K562 (cell line): ENCODE measurements at regions not wholly inside any gene's neighbourhood (a gene's known extent, or its start where the extent isn't known, plus 50 kb on each side); places are given as distances from the start of the nearest gene placed in this dataset.
"Not testable (repeated sequence)": the region's sequence is repeated elsewhere in the genome, so short reads cannot be mapped to it uniquely, and the experiment has no call there.

Source experiments
- ATAC-seq: fragments of 200-7000 bp; cut with Tn5 transposase; 3 replicates; pipeline ENCODE4 v1.9.1; 2020; ENCODE audit warnings: moderate library complexity
- BruUV-seq: library from RNA; stranded (reverse); fragments of 400-500 nt; replicated peaks from 2 replicates; lab custom pipeline; 2021; lab: Mats Ljungman, UMichigan
- CTCF ChIA-PET: fragments of 300-600 bp; formaldehyde crosslinking; extraction: SDS; loops from one replicate; lab custom pipeline; 2021; ENCODE audit warnings: low intra/inter-chr PET ratio; lab: Yijun Ruan, JAX
- POLR2A ChIA-PET: fragments of 300-600, 350-650 bp; sonication (Branson Sonifier 250); formaldehyde crosslinking; extraction: SDS; loops from one replicate; lab custom pipeline; 2021; ENCODE audit warnings: antibody characterized with exemption, inconsistent platforms; lab: Yijun Ruan, JAX
- DNase-seq, 4 experiments: peaks; one replicate each; pipeline versions ENCODE4 v3.0.0 to v3.0.0-alpha.2; 2011 to 2018; ENCODE audit warnings: low spot score in 3 of 4, mixed read lengths in 3 of 4; ENCODE audit errors: extremely low read depth in 1 of 4
- FAIRE-seq: peaks from 2 replicates; lab custom pipeline; 2011; peaks lifted over from hg19 to GRCh38; lab: Jason Lieb, UNC
- H2AFZ ChIP-seq: 2 replicates; pipeline ENCODE4 v1.6.0; 2011; ENCODE audit warnings: low read depth, low read length, control low read depth, inconsistent platforms
- H3K27ac ChIP-seq: fragments of 200-600 bp; 3 replicates; pipeline ENCODE4 v1.8.0; 2011; ENCODE audit warnings: low read depth, mild to moderate bottlenecking, control low read depth, inconsistent platforms, low read length, moderate library complexity, mixed read lengths; ENCODE audit errors: extremely low read depth
- H3K27me3 ChIP-seq, 2 experiments: fragments of 300-600 bp in 1 of 2; 2 replicates in 1 of 2; 3 replicates in 1 of 2; pipeline versions ENCODE4 v1.6.0 to v1.8.0; 2011; ENCODE audit warnings: inconsistent platforms in 2 of 2, low read length in 2 of 2, mild to moderate bottlenecking in 1 of 2, mixed read lengths in 1 of 2, moderate library complexity in 1 of 2; ENCODE audit not compliant: control insufficient read depth in 2 of 2, insufficient read depth in 2 of 2
- H3K36me3 ChIP-seq: fragments of 300-600 bp; 3 replicates; pipeline ENCODE4 v1.8.0; 2011; ENCODE audit warnings: mild to moderate bottlenecking, low read length, inconsistent platforms; ENCODE audit not compliant: control insufficient read depth, insufficient read depth
- H3K4me1 ChIP-seq, 2 experiments: fragments of 200-600 bp in 1 of 2; replicated peaks in 1 of 2; 2 replicates in 1 of 2; 3 replicates in 1 of 2; pipeline versions ENCODE4 v1.5.1 to v1.8.0; 2011; ENCODE audit warnings: inconsistent platforms in 2 of 2, low read length in 2 of 2, mild to moderate bottlenecking in 1 of 2, mixed read lengths in 1 of 2, moderate library complexity in 1 of 2; ENCODE audit not compliant: control insufficient read depth in 2 of 2, insufficient read depth in 2 of 2
- H3K4me2 ChIP-seq: 2 replicates; pipeline ENCODE4 v1.6.1; 2011; ENCODE audit warnings: low read length, control low read depth, inconsistent platforms, mixed read lengths; ENCODE audit not compliant: insufficient read depth
- H3K4me3 ChIP-seq: fragments of 200-600 bp; sonication (generic), shearing (Covaris generic); 2 replicates; pipeline ENCODE4 v1.5.1; 2016; ENCODE audit warnings: control low read depth, inconsistent platforms
- H3K79me2 ChIP-seq: fragments of 200-600 bp; 3 replicates; pipeline ENCODE4 v1.8.0; 2011; ENCODE audit warnings: low read length, inconsistent platforms; ENCODE audit not compliant: control insufficient read depth, insufficient read depth
- H3K9ac ChIP-seq, 2 experiments: 2 replicates each; pipeline versions ENCODE4 v1.6.0 to v1.6.1; 2011; ENCODE audit warnings: low read depth in 2 of 2, low read length in 2 of 2, control low read depth in 1 of 2, inconsistent platforms in 1 of 2, mild to moderate bottlenecking in 1 of 2, mixed read lengths in 1 of 2; ENCODE audit not compliant: insufficient read depth in 1 of 2
- H3K9me1 ChIP-seq: one replicate; pipeline ENCODE4 v1.6.0; 2011; ENCODE audit warnings: inconsistent platforms, mild to moderate bottlenecking, low read length, moderate library complexity; ENCODE audit not compliant: control insufficient read depth, insufficient read depth
- H3K9me3 ChIP-seq: replicated peaks from 2 replicates; pipeline ENCODE4 v1.5.1; 2011; ENCODE audit warnings: low read depth, low read length, inconsistent platforms; ENCODE audit not compliant: control insufficient read depth, insufficient read depth
- H4K20me1 ChIP-seq: replicated peaks from 2 replicates; pipeline ENCODE4 v1.6.1; 2011; ENCODE audit warnings: low read length, inconsistent platforms, mixed read lengths; ENCODE audit not compliant: control insufficient read depth, insufficient read depth
- BHLHE40 ChIP-seq: IDR thresholded peaks from 2 replicates; pipeline ENCODE4 v1.6.1; 2011; ENCODE audit warnings: low read length, improper control_type of control experiment
- KDM5B ChIP-seq: fragments of 200-600 bp; sonication (generic); IDR thresholded peaks from 2 replicates; pipeline ENCODE4 v1.6.1; 2012; ENCODE audit warnings: low read depth, mild to moderate bottlenecking, moderate library complexity, low read length, control low read depth, inconsistent platforms; ENCODE audit not compliant: insufficient replicate concordance
- KLF16 ChIP-seq: IDR thresholded peaks from 2 replicates; pipeline ENCODE4 v1.6.1; 2016; ENCODE audit warnings: antibody characterized with exemption
- MAFF ChIP-seq: IDR thresholded peaks from 2 replicates; pipeline ENCODE4 v1.6.1; 2012; ENCODE audit warnings: low read length, improper control_type of control experiment
- NFE2L1 ChIP-seq: fragments of 450-650 bp; IDR thresholded peaks from 2 replicates; pipeline ENCODE4 v1.6.1; 2016; ENCODE audit warnings: missing genetic modification characterization, low read depth, mild to moderate bottlenecking, missing compliant biosample characterization, moderate library complexity, borderline replicate concordance
- NFIX ChIP-seq: fragments of 250-450 bp; sonication (Bioruptor Pico); IDR thresholded peaks from 2 replicates; pipeline ENCODE4 v1.4.0; 2020; ENCODE audit warnings: low read depth, mild to moderate bottlenecking, moderate library complexity
- NFYB ChIP-seq: IDR thresholded peaks from 2 replicates; pipeline ENCODE4 v1.6.1; 2011; ENCODE audit warnings: mild to moderate bottlenecking, moderate library complexity; ENCODE audit not compliant: insufficient read length; ENCODE audit errors: extremely low read depth
- NRF1 ChIP-seq, 2 experiments: fragments of 450-650 bp; IDR thresholded peaks in 1 of 2; conservative IDR thresholded peaks in 1 of 2; 2 replicates each; pipeline ENCODE4 v1.6.1; 2014; ENCODE audit warnings: mild to moderate bottlenecking in 2 of 2
- SRF ChIP-seq, 2 experiments: fragments of 250-450, 450-650 bp in 1 of 2; sonication (Bioruptor Pico) in 1 of 2; sonication (generic) in 1 of 2; formaldehyde crosslinking; IDR thresholded peaks; 2 replicates each; pipeline versions ENCODE4 v1.5.0 to v1.5.1; 2020 to 2022; ENCODE audit warnings: mild to moderate bottlenecking in 1 of 2, missing genetic modification reagents in 1 of 2
- ZNF561 ChIP-seq: fragments of 450-650 bp; formaldehyde crosslinking; conservative IDR thresholded peaks from 2 replicates; pipeline ENCODE4 v1.4.0; 2020; ENCODE audit warnings: mild to moderate bottlenecking, moderate library complexity
- WGBS: fragments of 100-300 bp; shearing (Covaris generic); methylation state at CpG from one replicate; pipeline ENCODE4 v1.1.6; 2016; ENCODE audit warnings: low coverage, mixed read lengths; ENCODE audit not compliant: insufficient coverage; ENCODE audit errors: missing lambda C conversion rate; 5-methylcytosine and 5-hydroxymethylcytosine counted together
- in situ Hi-C: fragments of 300-500 bp; cut with MboI; formaldehyde crosslinking; loops from 4 replicates; pipeline ENCODE4 v1.15.0; 2018; ENCODE audit warnings: inconsistent platforms, mixed read lengths
- intact Hi-C: fragments of 100-400 bp; cut with micrococcal nuclease; formaldehyde crosslinking; loops from 2 replicates; pipeline ENCODE4 v1.14.2; 2022
- TF ChIP-seq, protein P1 (sequence below): IDR thresholded peaks from 2 replicates; pipeline ENCODE4 v1.6.1; 2011; ENCODE audit warnings: borderline replicate concordance, low read depth, mild to moderate bottlenecking, moderate library complexity, low read length; ENCODE audit not compliant: insufficient read depth, poor library complexity, severe bottlenecking

DNA sequence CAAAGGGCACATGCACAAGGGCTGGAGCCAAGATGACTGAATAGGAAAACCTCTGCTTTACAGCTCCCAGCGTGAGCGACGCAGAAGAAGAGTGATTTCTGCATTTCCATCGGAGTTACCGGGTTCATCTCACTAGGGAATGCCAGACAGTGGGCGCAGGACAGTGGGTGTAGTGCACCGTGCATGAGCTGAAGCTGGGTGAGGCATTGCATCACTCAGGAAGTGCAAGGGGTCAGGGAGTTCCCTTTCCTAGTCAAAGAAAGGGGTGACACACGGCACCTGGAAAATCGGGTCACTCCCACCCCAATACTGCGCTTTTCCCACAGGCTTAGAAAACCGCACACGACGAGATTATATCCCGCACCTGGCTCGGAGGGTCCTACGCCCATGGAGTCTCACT, 64.5 kb upstream of the HTR1E start:
- in situ Hi-C loops, intact Hi-C loops, H3K27ac ChIP-seq, H3K9me3 ChIP-seq, H3K9ac ChIP-seq, BruUV-seq, CTCF ChIA-PET, H4K20me1 ChIP-seq, POLR2A ChIA-PET, H3K9me1 ChIP-seq, H3K4me1 ChIP-seq, H3K4me3 ChIP-seq, FAIRE-seq, DNase-seq, H3K4me2 ChIP-seq, ATAC-seq, H3K36me3 ChIP-seq, H3K79me2 ChIP-seq, H3K27me3 ChIP-seq, H2AFZ ChIP-seq: not testable (repeated sequence)
- WGBS: under 1% methylated on average over 14 of the region's 16 CpGs

DNA sequence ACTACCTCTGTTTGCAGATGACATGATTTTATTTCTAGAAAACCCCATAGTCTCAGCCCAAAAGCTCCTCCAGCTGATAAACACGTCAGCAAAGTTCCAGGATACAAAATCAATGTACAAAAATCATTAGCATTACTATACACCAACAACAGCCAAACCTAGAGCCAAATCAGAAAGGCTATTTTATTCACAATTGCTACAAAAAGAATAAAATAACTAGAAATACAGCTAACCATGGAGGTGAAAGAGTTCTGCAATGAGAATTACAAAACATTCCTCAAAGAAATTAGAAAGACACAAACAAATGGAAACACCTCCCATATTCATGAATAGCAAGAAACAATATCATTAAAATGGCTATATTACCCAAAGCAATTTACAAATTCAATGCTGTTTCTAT, 65.6 kb upstream of the HTR1E start:
- no peaks in the 10 kb centered on the region for H4K20me1 ChIP-seq
- H3K27ac ChIP-seq: no peak overlapping the region
- no peak overlapping the region for H3K4me2 ChIP-seq
- in situ Hi-C loops: no loop called here
- H3K9me3 ChIP-seq: no peaks in the 10 kb centered on the region
- no peak overlapping the region for H3K9ac ChIP-seq
- intact Hi-C loops: no loop called here
- no peaks in the 10 kb centered on the region for H3K4me1 ChIP-seq
- ATAC-seq (no peak), DNase-seq (no peak), FAIRE-seq (no peak)
- WGBS: 0% methylated on average over 1 of the region's 1 CpG
- POLR2A ChIA-PET: no interaction called here
- H3K4me3 ChIP-seq: no peak overlapping the region
- no peaks in the 10 kb centered on the region for H3K79me2 ChIP-seq
- H3K36me3 ChIP-seq: no peaks in the 10 kb centered on the region
- no peak overlapping the region for H2AFZ ChIP-seq
- H3K9me1 ChIP-seq: no peaks in the 10 kb centered on the region
- CTCF ChIA-PET: no interaction called here
- no peaks in the 10 kb centered on the region for H3K27me3 ChIP-seq
- BruUV-seq: no TSS peak
- TF ChIP-seq NRF1 (conservative IDR thresholded peaks at IDR 0.05 in 1 of 2, IDR thresholded peaks at IDR 0.05 in 1 of 2) (no peak), SRF (CRISPR knock-in tag; IDR thresholded peaks at IDR 0.05) (no peak), ZNF561 (CRISPR knock-in tag) (no peak), NFIX (CRISPR knock-in tag) (no peak), NFE2L1 (no peak), BHLHE40 (no peak), KLF16 (no peak), MAFF (no peak), KDM5B (no peak), NFYB (no peak)
- TF ChIP-seq, protein P1, sequence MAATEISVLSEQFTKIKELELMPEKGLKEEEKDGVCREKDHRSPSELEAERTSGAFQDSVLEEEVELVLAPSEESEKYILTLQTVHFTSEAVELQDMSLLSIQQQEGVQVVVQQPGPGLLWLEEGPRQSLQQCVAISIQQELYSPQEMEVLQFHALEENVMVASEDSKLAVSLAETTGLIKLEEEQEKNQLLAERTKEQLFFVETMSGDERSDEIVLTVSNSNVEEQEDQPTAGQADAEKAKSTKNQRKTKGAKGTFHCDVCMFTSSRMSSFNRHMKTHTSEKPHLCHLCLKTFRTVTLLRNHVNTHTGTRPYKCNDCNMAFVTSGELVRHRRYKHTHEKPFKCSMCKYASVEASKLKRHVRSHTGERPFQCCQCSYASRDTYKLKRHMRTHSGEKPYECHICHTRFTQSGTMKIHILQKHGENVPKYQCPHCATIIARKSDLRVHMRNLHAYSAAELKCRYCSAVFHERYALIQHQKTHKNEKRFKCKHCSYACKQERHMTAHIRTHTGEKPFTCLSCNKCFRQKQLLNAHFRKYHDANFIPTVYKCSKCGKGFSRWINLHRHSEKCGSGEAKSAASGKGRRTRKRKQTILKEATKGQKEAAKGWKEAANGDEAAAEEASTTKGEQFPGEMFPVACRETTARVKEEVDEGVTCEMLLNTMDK: no peak
